D721Med (cell line): ENCODE measurements at regions not wholly inside any gene's neighbourhood (a gene's known extent, or its start where the extent isn't known, plus 50 kb on each side); places are given as distances from the start of the nearest gene placed in this dataset.

ENCODE experiments used
- DNase-seq: peaks from one replicate; pipeline ENCODE4 v3.0.0; 2011; ENCODE audit warnings: low spot score; ENCODE audit not compliant: insufficient read length
- FAIRE-seq: peaks from 2 replicates; lab custom pipeline; 2011; peaks lifted over from hg19 to GRCh38; lab: Jason Lieb, UNC
- CTCF ChIP-seq: IDR thresholded peaks from 2 replicates; pipeline ENCODE4 v1.5.1; 2012; ENCODE audit warnings: mild to moderate bottlenecking, control low read depth; ENCODE audit not compliant: insufficient read depth; ENCODE audit errors: missing control alignments

GRCh38 chr3:25137606-25138005, 290.5 kb upstream of the RARB start:
- TF ChIP-seq CTCF, result no peak
- no peak for FAIRE-seq
- no peak for DNase-seq

DNA sequence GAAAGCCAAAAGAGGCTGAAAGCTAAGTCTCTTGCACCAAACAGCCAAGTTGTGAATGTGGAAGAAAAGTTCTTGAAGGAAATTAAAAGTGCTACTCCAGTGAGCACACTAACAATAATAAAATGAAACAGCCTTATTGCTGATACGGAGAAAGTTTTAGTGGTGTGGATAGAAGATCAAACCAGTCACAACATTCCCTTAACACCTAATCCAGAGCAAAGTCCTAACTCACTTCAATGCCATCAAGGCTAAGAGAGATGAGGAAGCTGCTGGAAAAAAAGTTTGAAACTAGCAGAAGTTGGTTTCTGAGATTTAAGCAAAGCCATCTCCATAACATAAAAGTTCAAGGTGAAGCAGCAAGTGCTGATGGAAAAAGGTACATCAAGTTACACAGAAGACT, 288.8 kb upstream of the RARB start:
- DNase-seq (no peak), FAIRE-seq (no peak)
- no peak for TF ChIP-seq CTCF

- TF ChIP-seq CTCF, result no peak
- DNase-seq (no peak), FAIRE-seq (no peak)
Observed at GRCh38 chr3:25142609-25143355, 285.3 kb upstream of the RARB start.

DNA sequence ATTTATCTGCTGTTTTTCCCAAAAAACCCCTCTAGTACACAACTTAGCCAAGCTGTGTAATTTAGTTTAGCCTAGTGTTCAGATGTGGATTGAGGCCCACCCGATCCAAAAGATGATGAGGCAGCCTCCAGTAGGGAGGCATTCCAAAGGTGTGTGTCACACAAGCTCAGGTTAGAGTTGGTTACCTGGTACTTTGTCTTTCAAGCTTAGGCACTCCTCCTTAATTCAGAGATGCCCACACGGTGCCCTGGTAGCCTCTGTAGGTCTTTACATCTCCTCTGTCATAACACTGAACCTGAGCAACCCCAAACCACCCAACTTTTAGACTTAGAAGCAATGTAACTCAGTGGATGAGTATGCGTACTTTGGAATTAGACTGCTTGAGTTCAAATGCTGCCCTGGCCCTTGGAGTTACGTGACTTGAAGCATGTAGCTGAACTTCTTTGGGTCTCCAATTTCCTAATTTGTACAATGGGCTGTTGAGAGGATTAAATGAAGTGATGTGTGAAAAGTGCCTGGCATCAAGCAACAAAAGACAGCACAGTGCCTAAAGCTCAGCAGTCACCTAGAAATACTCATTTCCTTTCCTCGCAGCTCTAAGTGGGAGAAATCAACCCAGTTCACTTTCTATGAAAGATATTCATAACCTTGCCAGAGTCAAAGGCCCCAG, 284.6 kb upstream of the RARB start:
- DNase-seq, result no peak
- no peak for TF ChIP-seq CTCF

DNA sequence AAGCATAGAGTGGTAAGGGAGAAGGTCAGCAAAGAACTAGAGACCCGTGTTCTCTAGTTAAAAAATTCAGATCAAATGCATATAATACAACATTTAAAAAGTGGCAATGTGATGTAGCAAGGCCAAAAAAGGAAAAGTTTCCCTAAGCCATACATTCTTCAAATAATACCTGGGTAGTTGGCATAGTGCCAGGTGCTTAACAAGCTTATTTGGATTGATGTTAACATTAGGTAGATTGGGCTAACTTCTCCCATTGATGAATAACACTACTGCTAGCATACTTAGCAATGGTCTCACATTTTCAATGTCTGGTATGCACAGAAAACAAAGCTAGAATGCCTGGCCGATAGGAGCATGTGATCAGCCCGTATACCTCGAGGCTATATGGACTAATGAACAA, 283.6 kb upstream of the RARB start:
- DNase-seq (no peak), FAIRE-seq (no peak)
- no peak for TF ChIP-seq CTCF

More for the DNA sequence above, 284.6 kb upstream of the RARB start:
- FAIRE-seq, result no peak

GRCh38 chr3:25145176-25145575, 282.9 kb upstream of the RARB start:
- FAIRE-seq (no peak), DNase-seq (no peak)
- no peak for TF ChIP-seq CTCF

DNA sequence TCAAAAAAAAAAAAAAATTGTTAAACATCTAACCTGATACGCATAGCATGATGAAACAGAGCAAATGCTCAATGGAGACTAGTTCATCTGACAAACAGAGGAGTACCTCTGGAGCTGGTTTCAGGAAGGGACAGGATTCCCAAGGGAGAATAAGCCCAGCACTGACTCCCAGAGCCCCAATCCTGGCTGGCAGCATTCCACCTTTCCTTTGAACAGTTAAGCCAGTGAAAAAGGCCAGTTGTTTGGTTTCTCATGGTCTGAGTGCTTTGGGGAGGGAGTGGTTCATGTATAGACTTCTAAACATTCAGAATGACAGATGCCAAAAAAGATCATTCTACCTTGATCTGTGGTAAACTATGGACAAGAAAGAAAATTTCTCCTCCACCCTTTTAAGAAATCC, 277.9 kb upstream of the RARB start:
- no peak for TF ChIP-seq CTCF
- DNase-seq (no peak), FAIRE-seq (no peak)
